HUES48 (cell line): ENCODE measurements at regions not wholly inside any gene's neighbourhood (a gene's known extent, or its start where the extent isn't known, plus 50 kb on each side); places are given as distances from the start of the nearest gene placed in this dataset.

Source experiments
- H3K27ac ChIP-seq: one replicate; pipeline ENCODE4 v1.7.0; 2013; ENCODE audit warnings: low read depth, low read length, inconsistent platforms
- H3K27me3 ChIP-seq: 2 replicates; pipeline ENCODE4 v1.6.1; 2013; ENCODE audit warnings: mild to moderate bottlenecking, low read length; ENCODE audit not compliant: control insufficient read depth, insufficient read depth
- H3K36me3 ChIP-seq: 2 replicates; pipeline ENCODE4 v1.6.1; 2013; ENCODE audit warnings: low read length; ENCODE audit not compliant: control insufficient read depth, insufficient read depth
- H3K4me1 ChIP-seq: 2 replicates; pipeline ENCODE4 v1.6.1; 2013; ENCODE audit warnings: mild to moderate bottlenecking, low read length; ENCODE audit not compliant: control insufficient read depth, insufficient read depth
- H3K4me3 ChIP-seq: 2 replicates; pipeline ENCODE4 v1.5.1; 2013; ENCODE audit warnings: mild to moderate bottlenecking, low read depth, low read length
- H3K9ac ChIP-seq: 2 replicates; pipeline ENCODE4 v1.6.1; 2013; ENCODE audit warnings: mild to moderate bottlenecking, low read depth, low read length, moderate library complexity
- H3K9me3 ChIP-seq: 2 replicates; pipeline ENCODE4 v1.6.1; 2013; ENCODE audit warnings: low read length; ENCODE audit not compliant: control insufficient read depth, insufficient read depth

- Histone ChIP-seq H3K36me3 (no peaks in the 10 kb centered on the region), H3K4me3 (no peak overlapping the region), H3K9ac (no peak overlapping the region), H3K4me1 (no peaks in the 10 kb centered on the region), H3K27ac (no peak overlapping the region), H3K9me3 (no peaks in the 10 kb centered on the region), H3K27me3 (no peaks in the 10 kb centered on the region)
Observed at GRCh38 chr10:62742536-62743061, 61.9 kb upstream of the ADO start.

GRCh38 chr10:62744136-62744535, 60.4 kb upstream of the ADO start:
- no peaks in the 10 kb centered on the region for H3K36me3 ChIP-seq
- no peaks in the 10 kb centered on the region for H3K4me1 ChIP-seq
- no peaks in the 10 kb centered on the region for H3K27me3 ChIP-seq
- no peak overlapping the region for H3K27ac ChIP-seq
- no peaks in the 10 kb centered on the region for H3K9me3 ChIP-seq
- no peak overlapping the region for H3K4me3 ChIP-seq
- H3K9ac ChIP-seq, result no peak overlapping the region

GRCh38 chr10:62745581-62745980, 58.9 kb upstream of the ADO start:
- Histone ChIP-seq H3K36me3 (no peaks in the 10 kb centered on the region), H3K27me3 (no peaks in the 10 kb centered on the region), H3K4me3 (no peak overlapping the region), H3K9ac (no peak overlapping the region), H3K27ac (no peak overlapping the region), H3K9me3 (no peaks in the 10 kb centered on the region), H3K4me1 (no peaks in the 10 kb centered on the region)

- no peaks in the 10 kb centered on the region for H3K36me3 ChIP-seq
- no peaks in the 10 kb centered on the region for H3K27me3 ChIP-seq
- H3K27ac ChIP-seq, result no peak overlapping the region
- no peak overlapping the region for H3K9ac ChIP-seq
- H3K4me3 ChIP-seq, result no peak overlapping the region
- no peaks in the 10 kb centered on the region for H3K4me1 ChIP-seq
- no peaks in the 10 kb centered on the region for H3K9me3 ChIP-seq
Observed at GRCh38 chr10:62746951-62747729, 57.4 kb upstream of the ADO start.

GRCh38 chr10:62748386-62748785, 56.1 kb upstream of the ADO start:
- no peaks in the 10 kb centered on the region for H3K27me3 ChIP-seq
- H3K36me3 ChIP-seq, result no peaks in the 10 kb centered on the region
- no peak overlapping the region for H3K4me3 ChIP-seq
- H3K9me3 ChIP-seq, result no peaks in the 10 kb centered on the region
- H3K4me1 ChIP-seq, result no peaks in the 10 kb centered on the region
- no peak overlapping the region for H3K9ac ChIP-seq
- H3K27ac ChIP-seq, result no peak overlapping the region

- Histone ChIP-seq H3K9me3 (no peaks in the 10 kb centered on the region), H3K27ac (no peak overlapping the region), H3K36me3 (no peaks in the 10 kb centered on the region), H3K27me3 (no peaks in the 10 kb centered on the region), H3K9ac (no peak overlapping the region), H3K4me3 (no peak overlapping the region), H3K4me1 (no peaks in the 10 kb centered on the region)
Observed at GRCh38 chr10:62749093-62749683, 55.3 kb upstream of the ADO start.
